Gastroesophageal sphincter (tissue), 3 donors: ENCODE measurements at regions not wholly inside any gene's neighbourhood (a gene's known extent, or its start where the extent isn't known, plus 50 kb on each side); places are given as distances from the start of the nearest gene placed in this dataset.

ENCODE experiments used
- POLR2A ChIP-seq, 2 donors: fragments of 450-650 bp; IDR thresholded peaks; one replicate each; pipeline ENCODE4 v1.6.1; 2017; ENCODE audit warnings: antibody characterized with exemption in 2 of 2, mild to moderate bottlenecking in 2 of 2, moderate library complexity in 1 of 2
- TF ChIP-seq, protein P1 (sequence below), 4 experiments: fragments of 200-600 bp in 2 of 4; fragments of 450-650 bp in 2 of 4; sonication (generic) in 1 of 4; IDR thresholded peaks; one replicate each; pipeline ENCODE4 v1.5.1; 2017 to 2019; ENCODE audit warnings: antibody characterized with exemption in 4 of 4, mild to moderate bottlenecking in 2 of 4, moderate library complexity in 2 of 4

DNA sequence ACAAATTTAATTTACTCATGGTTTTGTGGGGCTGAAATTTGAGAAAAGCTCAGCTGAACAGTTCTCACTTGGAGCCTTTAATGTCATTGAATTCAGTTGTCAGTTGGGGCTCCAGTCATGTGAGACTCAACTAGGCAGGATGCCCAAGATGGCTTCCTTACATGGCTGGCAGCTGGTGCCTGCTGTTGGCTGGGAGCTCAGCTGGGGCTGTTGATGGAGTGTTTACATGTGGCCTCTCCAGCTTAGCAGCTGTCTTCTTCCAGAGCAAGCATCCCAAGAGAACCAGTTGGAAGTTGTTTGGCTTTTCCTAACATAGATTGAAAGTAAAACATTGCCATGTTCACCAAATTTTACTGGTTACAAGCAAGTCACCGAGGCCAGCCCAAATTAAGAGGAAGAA lies 81.8 kb upstream of the KCNA3 start:
- TF ChIP-seq, protein P1, sequence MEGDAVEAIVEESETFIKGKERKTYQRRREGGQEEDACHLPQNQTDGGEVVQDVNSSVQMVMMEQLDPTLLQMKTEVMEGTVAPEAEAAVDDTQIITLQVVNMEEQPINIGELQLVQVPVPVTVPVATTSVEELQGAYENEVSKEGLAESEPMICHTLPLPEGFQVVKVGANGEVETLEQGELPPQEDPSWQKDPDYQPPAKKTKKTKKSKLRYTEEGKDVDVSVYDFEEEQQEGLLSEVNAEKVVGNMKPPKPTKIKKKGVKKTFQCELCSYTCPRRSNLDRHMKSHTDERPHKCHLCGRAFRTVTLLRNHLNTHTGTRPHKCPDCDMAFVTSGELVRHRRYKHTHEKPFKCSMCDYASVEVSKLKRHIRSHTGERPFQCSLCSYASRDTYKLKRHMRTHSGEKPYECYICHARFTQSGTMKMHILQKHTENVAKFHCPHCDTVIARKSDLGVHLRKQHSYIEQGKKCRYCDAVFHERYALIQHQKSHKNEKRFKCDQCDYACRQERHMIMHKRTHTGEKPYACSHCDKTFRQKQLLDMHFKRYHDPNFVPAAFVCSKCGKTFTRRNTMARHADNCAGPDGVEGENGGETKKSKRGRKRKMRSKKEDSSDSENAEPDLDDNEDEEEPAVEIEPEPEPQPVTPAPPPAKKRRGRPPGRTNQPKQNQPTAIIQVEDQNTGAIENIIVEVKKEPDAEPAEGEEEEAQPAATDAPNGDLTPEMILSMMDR (IDR thresholded peaks at IDR 0.05) = no peak
- no peak for TF ChIP-seq POLR2A (IDR thresholded peaks at IDR 0.05)
